Choroid plexus epithelial cell (primary cell): ENCODE measurements at regions not wholly inside any gene's neighbourhood (a gene's known extent, or its start where the extent isn't known, plus 50 kb on each side); places are given as distances from the start of the nearest gene placed in this dataset.

Experiments
- DNase-seq: peaks from one replicate; pipeline ENCODE4 v3.0.0-alpha.2; 2010; ENCODE audit warnings: low read depth
- H3K4me3 ChIP-seq: 2 replicates; pipeline ENCODE4 v1.5.1; 2011; ENCODE audit warnings: low read depth, mild to moderate bottlenecking, control low read depth, low read length, moderate library complexity
- CTCF ChIP-seq: conservative IDR thresholded peaks from 2 replicates; pipeline ENCODE4 v1.5.1; 2011; ENCODE audit warnings: low read depth, mild to moderate bottlenecking, control low read depth, inconsistent platforms, low read length, moderate library complexity

GRCh38 chr2:126299469-126299976, 356.4 kb upstream of the GYPC start:
- no peak for TF ChIP-seq CTCF
- DNase-seq, result no peak
- no peak overlapping the region for H3K4me3 ChIP-seq

DNA sequence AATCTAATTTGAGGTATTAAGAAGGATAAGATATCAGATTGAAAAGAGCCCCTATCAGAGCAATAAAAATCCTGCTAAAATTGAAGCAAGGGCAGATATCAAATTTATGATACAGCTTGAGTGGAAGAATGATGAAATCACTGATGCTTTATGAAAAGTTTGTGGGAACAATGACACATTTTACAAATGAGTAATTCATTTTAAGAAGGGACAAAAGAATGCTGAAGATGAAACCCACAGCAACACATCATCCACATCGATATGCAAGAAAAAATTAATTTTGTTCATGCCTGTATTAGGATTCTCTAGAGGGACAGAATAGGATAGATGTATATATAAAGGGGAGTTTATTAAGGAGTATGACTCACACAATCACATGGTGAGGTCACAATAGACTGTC, 355.6 kb upstream of the GYPC start:
- DNase-seq, result no peak
- H3K4me3 ChIP-seq, result no peak overlapping the region
- TF ChIP-seq CTCF, result no peak

DNA sequence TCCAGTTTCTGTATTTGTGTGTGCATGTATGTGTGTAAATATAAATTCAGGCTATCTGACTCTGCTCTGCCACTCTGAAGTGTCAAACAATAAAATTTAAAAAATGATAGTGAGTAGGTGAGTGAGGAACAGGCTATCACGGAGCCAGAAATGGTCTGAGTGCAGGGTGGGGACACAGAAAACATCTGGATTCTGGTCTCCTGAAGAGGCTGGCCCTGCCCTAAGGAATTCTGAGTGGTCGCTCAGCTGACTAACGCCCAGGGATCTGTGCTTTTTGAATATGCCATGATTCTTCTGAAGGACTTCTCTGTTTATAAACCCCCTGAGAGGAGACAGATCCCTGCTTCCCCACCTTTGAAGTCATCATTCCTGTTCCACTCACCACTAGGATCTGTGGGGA, 353.9 kb upstream of the GYPC start:
- no peak for DNase-seq
- no peak for TF ChIP-seq CTCF
- no peak overlapping the region for H3K4me3 ChIP-seq

DNA sequence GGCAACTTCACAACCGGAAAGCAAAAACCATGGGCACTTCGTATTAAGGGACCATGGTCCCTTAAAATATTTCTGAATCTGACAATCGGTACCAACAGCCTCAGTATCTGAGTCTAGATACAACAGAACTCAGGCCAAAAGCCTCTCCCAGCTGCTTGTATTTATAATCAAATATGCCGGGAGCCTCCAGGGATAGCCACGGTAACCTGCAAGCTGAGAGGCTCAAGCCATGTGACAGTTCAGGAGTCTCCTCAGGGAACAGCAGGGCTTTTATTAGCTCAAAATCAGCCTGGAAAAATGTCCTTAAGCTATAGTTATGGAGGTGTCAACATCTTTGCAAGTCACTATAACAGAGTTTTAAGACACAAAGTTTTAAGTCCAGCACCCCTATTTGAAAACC, 352.8 kb upstream of the GYPC start:
- DNase-seq, result no peak
- no peak for TF ChIP-seq CTCF
- H3K4me3 ChIP-seq, result no peak overlapping the region

DNA sequence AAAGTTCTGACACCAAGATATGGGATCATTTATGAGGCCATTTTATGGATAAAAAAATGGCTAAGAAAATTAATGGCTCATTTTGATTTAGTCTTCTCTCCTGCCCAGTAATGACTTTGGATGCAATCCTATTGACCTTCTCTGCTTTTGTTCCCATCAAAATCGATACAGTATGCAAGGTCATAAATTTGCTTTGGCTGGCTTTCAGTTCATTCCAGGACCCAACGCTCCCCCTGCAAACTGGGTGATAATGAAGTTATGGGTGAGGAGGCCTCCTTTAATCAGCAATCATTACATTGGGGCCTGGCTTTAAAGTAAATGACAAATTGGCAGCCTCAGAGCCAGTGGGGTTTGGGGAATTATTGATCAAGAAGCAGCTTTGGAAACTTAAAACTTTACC, 351.8 kb upstream of the GYPC start:
- no peak for TF ChIP-seq CTCF
- no peak overlapping the region for H3K4me3 ChIP-seq
- DNase-seq, result no peak

DNA sequence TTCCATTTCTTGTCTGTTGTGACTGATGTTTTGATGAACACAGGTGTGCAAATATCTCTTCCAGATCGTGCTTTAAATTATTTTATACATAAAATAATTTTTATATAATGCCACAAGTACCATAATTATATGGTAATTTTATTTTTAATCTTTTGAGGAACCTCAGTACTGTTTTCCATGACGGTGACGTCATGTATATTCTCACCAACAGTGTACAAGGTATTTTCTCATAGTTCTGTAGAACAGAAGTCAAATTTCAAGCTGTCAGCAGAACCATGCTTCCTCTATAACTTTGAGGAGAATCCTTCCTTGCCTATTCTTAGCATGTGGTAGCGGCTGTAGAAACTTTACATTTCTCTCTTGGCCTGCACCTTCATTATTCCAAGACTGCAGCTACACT, 349.4 kb upstream of the GYPC start:
- no peak overlapping the region for H3K4me3 ChIP-seq
- no peak for DNase-seq
- TF ChIP-seq CTCF, result no peak

GRCh38 chr2:126307740-126308139, 348.2 kb upstream of the GYPC start:
- no peak for DNase-seq
- no peak overlapping the region for H3K4me3 ChIP-seq
- no peak for TF ChIP-seq CTCF
